ENCODE measurements at regions not wholly inside any gene's neighbourhood (a gene's known extent, or its start where the extent isn't known, plus 50 kb on each side); places are given as distances from the start of the nearest gene placed in this dataset.

DNA sequence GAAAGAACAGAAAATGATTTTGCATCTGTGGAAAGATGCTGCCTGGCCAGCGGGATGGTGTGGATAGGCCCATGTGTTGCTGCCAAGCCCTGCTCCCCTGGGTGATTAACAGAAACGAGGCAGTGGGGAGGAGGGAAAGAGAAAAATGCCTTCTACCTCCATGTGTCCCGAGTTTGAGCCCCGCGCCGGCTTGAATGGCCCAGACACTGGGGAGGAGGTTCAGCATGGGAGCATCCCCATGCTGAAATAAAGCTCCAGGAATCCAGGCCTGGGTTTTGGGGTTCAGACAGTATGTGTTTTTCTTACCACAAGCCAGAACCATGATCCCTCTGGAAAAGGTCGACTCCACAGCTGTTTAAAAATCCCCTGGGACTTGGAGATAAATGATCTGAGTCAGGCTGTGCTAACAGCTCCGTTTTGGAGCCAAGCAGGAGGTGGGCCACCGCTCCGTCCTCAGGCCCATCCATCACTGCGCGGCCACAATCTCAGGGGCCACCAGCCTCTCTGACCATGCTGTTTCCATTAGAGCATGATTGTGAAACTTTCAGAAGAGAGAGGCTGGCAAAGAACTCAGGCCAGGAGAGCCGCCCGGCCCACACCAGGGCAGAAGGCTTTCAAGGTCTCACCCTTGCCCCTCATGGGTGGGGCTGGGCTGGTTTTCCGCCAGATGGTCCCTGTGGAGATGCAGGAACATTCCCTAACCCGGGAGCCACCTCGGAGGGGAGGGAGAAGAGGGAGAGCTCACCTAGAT, 299.7 kb downstream of the ZEB1 start:
- in situ Hi-C loops (cut with MboI) (no loop called here), intact Hi-C loops (cut with micrococcal nuclease) (no loop called here)
- no peak overlapping the region for H3K4me3 ChIP-seq
- no peak overlapping the region for H2AFZ ChIP-seq (ENCODE audit: low read depth, low read length)
- no peak overlapping the region for H3K27ac ChIP-seq (ENCODE audit: extremely low read depth, low read depth, low read length)
- no peaks in the 10 kb centered on the region for H4K20me1 ChIP-seq (replicated peaks; ENCODE audit: control insufficient read depth, insufficient read depth, low read length)
- no TSS peak for BruUV-seq (replicated peaks)
- no peaks in the 10 kb centered on the region for H3K79me2 ChIP-seq (ENCODE audit: control insufficient read depth, insufficient read depth, low read length)
- H3K9me1 ChIP-seq (ENCODE audit: control insufficient read depth, insufficient read depth, low read length) = no peaks in the 10 kb centered on the region
- ChIA-PET POLR2A (no interaction called here), CTCF (ENCODE audit: low intra/inter-chr PET ratio) (no interaction called here)
- H3K36me3 ChIP-seq (ENCODE audit: control insufficient read depth, insufficient read depth, low read length) = no peaks in the 10 kb centered on the region
- WGBS (ENCODE audit: insufficient coverage, low coverage, missing lambda C conversion rate) = under 1% methylated on average over 16 of the region's 17 CpGs
- no peaks in the 10 kb centered on the region for H3K4me1 ChIP-seq (replicated peaks in 1 of 2; ENCODE audit: control insufficient read depth in 2 of 2, insufficient read depth in 2 of 2, low read length in 2 of 2)
- no peak overlapping the region for H3K4me2 ChIP-seq (ENCODE audit: insufficient read depth, low read length)
- no peaks in the 10 kb centered on the region; a peak in 1 of 5 replicates for H3K27me3 ChIP-seq (ENCODE audit: control insufficient read depth in 2 of 2, insufficient read depth in 2 of 2, low read length in 2 of 2)
- ATAC-seq (no peak), FAIRE-seq (no peak), DNase-seq (ENCODE audit: extremely low read depth in 1 of 4, low spot score in 3 of 4) (no peak)
- no peaks in the 10 kb centered on the region for H3K9me3 ChIP-seq (replicated peaks; ENCODE audit: control insufficient read depth, insufficient read depth, low read depth, low read length)
- H3K9ac ChIP-seq (ENCODE audit: insufficient read depth in 1 of 2, low read depth in 2 of 2, low read length in 2 of 2) = no peak overlapping the region
- no peak for TF ChIP-seq MBD2 (IDR thresholded peaks at IDR 0.05; ENCODE audit: borderline replicate concordance, low read depth)
- no peak for TF ChIP-seq EGR1 (conservative IDR thresholded peaks at IDR 0.05)
- TF ChIP-seq, protein P1, sequence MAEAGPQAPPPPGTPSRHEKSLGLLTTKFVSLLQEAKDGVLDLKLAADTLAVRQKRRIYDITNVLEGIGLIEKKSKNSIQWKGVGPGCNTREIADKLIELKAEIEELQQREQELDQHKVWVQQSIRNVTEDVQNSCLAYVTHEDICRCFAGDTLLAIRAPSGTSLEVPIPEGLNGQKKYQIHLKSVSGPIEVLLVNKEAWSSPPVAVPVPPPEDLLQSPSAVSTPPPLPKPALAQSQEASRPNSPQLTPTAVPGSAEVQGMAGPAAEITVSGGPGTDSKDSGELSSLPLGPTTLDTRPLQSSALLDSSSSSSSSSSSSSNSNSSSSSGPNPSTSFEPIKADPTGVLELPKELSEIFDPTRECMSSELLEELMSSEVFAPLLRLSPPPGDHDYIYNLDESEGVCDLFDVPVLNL (CRISPR knock-in tag; IDR thresholded peaks at IDR 0.05; ENCODE audit: low read depth) = no peak
- TF ChIP-seq PHF8 (IDR thresholded peaks at IDR 0.05; ENCODE audit: borderline replicate concordance, low read length) = no peak
- no peak for TF ChIP-seq MAZ (CRISPR knock-in tag; conservative IDR thresholded peaks at IDR 0.05 in 1 of 2, IDR thresholded peaks at IDR 0.05 in 1 of 2)
- TF ChIP-seq JUNB (CRISPR knock-in tag; conservative IDR thresholded peaks at IDR 0.05) = no peak
- TF ChIP-seq NBN (IDR thresholded peaks at IDR 0.05; ENCODE audit: low read depth) = no peak
- TF ChIP-seq GTF2A2 (tag; IDR thresholded peaks at IDR 0.05) = no peak
- no peak for TF ChIP-seq SRSF7 (optimal IDR thresholded peaks at IDR 0.05; ENCODE audit: low read depth, low read length)
- TF ChIP-seq TAF7 (tag; IDR thresholded peaks at IDR 0.05) = no peak
- TF ChIP-seq KLF16 (IDR thresholded peaks at IDR 0.05) = no peak
- TF ChIP-seq ZNF274 (IDR thresholded peaks at IDR 0.05; ENCODE audit: borderline replicate concordance, low read depth, low read length) = no peak
- TF ChIP-seq, protein P2, sequence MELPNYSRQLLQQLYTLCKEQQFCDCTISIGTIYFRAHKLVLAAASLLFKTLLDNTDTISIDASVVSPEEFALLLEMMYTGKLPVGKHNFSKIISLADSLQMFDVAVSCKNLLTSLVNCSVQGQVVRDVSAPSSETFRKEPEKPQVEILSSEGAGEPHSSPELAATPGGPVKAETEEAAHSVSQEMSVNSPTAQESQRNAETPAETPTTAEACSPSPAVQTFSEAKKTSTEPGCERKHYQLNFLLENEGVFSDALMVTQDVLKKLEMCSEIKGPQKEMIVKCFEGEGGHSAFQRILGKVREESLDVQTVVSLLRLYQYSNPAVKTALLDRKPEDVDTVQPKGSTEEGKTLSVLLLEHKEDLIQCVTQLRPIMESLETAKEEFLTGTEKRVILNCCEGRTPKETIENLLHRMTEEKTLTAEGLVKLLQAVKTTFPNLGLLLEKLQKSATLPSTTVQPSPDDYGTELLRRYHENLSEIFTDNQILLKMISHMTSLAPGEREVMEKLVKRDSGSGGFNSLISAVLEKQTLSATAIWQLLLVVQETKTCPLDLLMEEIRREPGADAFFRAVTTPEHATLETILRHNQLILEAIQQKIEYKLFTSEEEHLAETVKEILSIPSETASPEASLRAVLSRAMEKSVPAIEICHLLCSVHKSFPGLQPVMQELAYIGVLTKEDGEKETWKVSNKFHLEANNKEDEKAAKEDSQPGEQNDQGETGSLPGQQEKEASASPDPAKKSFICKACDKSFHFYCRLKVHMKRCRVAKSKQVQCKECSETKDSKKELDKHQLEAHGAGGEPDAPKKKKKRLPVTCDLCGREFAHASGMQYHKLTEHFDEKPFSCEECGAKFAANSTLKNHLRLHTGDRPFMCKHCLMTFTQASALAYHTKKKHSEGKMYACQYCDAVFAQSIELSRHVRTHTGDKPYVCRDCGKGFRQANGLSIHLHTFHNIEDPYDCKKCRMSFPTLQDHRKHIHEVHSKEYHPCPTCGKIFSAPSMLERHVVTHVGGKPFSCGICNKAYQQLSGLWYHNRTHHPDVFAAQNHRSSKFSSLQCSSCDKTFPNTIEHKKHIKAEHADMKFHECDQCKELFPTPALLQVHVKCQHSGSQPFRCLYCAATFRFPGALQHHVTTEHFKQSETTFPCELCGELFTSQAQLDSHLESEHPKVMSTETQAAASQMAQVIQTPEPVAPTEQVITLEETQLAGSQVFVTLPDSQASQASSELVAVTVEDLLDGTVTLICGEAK (IDR thresholded peaks at IDR 0.05) = no peak
- TF ChIP-seq, protein P2 (CRISPR knock-in tag; IDR thresholded peaks at IDR 0.05) = no peak
